Neural cell (in vitro differentiated cells): ENCODE measurements at regions not wholly inside any gene's neighbourhood (a gene's known extent, or its start where the extent isn't known, plus 50 kb on each side); places are given as distances from the start of the nearest gene placed in this dataset.

Experiments used
- EP300 ChIP-seq: fragments of 450-650 bp; conservative IDR thresholded peaks from 2 replicates; pipeline ENCODE4 v1.6.1; 2014; ENCODE audit warnings: antibody characterized with exemption, mild to moderate bottlenecking, moderate library complexity; ENCODE audit not compliant: poor library complexity, severe bottlenecking
- EZH2 ChIP-seq: fragments of 200-600, 300-800 bp; shearing (Covaris generic), sonication (generic); IDR thresholded peaks from 2 replicates; pipeline ENCODE4 v1.6.1; 2014; ENCODE audit warnings: antibody characterized with exemption, low read length, borderline replicate concordance, mild to moderate bottlenecking; ENCODE audit not compliant: insufficient read depth, poor library complexity, severe bottlenecking
- MXI1 ChIP-seq: fragments of 450-650 bp; conservative IDR thresholded peaks from 2 replicates; pipeline ENCODE4 v1.6.1; 2014; ENCODE audit warnings: antibody characterized with exemption, mild to moderate bottlenecking; ENCODE audit not compliant: poor library complexity, severe bottlenecking
- POLR2AphosphoS5 ChIP-seq: IDR thresholded peaks from 2 replicates; pipeline ENCODE4 v1.6.1; 2012
- RAD21 ChIP-seq: fragments of 450-650 bp; conservative IDR thresholded peaks from 2 replicates; pipeline ENCODE4 v1.6.1; 2014; ENCODE audit warnings: antibody characterized with exemption, mild to moderate bottlenecking, moderate library complexity
- TAF1 ChIP-seq: IDR thresholded peaks from 2 replicates; pipeline ENCODE4 v1.6.1; 2012; ENCODE audit warnings: low read depth
- TF ChIP-seq, protein P1 (sequence below): fragments of 450-650 bp; IDR thresholded peaks from 2 replicates; pipeline ENCODE4 v1.5.1; 2014; ENCODE audit warnings: antibody characterized with exemption, mild to moderate bottlenecking, moderate library complexity; ENCODE audit not compliant: poor library complexity, severe bottlenecking
- TF ChIP-seq, protein P2 (sequence below): IDR thresholded peaks from 2 replicates; pipeline ENCODE4 v1.6.1; 2012; ENCODE audit warnings: borderline replicate concordance

DNA sequence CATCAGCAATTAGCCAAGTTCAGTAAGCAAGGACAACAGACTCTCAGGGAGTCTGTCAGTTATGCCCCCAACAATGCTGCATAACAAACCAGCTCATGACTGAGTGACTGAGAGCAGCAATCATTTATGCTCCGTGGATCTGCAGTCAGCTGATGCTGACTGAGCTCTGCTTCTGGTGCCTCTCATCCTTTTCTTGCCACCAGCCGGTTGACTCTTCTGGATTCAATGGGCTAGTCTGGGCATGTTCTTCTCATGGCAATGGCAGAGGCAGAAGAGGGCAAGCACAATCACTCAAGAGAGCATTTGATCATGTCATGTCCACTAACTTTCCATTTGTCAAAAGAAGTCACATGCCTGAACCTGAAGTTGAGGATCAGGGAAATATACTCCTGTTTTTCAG, 157.0 kb upstream of the NTRK2 start:
- TF ChIP-seq, protein P1, sequence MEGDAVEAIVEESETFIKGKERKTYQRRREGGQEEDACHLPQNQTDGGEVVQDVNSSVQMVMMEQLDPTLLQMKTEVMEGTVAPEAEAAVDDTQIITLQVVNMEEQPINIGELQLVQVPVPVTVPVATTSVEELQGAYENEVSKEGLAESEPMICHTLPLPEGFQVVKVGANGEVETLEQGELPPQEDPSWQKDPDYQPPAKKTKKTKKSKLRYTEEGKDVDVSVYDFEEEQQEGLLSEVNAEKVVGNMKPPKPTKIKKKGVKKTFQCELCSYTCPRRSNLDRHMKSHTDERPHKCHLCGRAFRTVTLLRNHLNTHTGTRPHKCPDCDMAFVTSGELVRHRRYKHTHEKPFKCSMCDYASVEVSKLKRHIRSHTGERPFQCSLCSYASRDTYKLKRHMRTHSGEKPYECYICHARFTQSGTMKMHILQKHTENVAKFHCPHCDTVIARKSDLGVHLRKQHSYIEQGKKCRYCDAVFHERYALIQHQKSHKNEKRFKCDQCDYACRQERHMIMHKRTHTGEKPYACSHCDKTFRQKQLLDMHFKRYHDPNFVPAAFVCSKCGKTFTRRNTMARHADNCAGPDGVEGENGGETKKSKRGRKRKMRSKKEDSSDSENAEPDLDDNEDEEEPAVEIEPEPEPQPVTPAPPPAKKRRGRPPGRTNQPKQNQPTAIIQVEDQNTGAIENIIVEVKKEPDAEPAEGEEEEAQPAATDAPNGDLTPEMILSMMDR: no peak
- no peak for TF ChIP-seq EZH2
- TF ChIP-seq, protein P2, sequence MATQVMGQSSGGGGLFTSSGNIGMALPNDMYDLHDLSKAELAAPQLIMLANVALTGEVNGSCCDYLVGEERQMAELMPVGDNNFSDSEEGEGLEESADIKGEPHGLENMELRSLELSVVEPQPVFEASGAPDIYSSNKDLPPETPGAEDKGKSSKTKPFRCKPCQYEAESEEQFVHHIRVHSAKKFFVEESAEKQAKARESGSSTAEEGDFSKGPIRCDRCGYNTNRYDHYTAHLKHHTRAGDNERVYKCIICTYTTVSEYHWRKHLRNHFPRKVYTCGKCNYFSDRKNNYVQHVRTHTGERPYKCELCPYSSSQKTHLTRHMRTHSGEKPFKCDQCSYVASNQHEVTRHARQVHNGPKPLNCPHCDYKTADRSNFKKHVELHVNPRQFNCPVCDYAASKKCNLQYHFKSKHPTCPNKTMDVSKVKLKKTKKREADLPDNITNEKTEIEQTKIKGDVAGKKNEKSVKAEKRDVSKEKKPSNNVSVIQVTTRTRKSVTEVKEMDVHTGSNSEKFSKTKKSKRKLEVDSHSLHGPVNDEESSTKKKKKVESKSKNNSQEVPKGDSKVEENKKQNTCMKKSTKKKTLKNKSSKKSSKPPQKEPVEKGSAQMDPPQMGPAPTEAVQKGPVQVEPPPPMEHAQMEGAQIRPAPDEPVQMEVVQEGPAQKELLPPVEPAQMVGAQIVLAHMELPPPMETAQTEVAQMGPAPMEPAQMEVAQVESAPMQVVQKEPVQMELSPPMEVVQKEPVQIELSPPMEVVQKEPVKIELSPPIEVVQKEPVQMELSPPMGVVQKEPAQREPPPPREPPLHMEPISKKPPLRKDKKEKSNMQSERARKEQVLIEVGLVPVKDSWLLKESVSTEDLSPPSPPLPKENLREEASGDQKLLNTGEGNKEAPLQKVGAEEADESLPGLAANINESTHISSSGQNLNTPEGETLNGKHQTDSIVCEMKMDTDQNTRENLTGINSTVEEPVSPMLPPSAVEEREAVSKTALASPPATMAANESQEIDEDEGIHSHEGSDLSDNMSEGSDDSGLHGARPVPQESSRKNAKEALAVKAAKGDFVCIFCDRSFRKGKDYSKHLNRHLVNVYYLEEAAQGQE: no peak
- TF ChIP-seq POLR2AphosphoS5: no peak
- no peak for TF ChIP-seq EP300
- no peak for TF ChIP-seq TAF1
- TF ChIP-seq MXI1: no peak
- TF ChIP-seq RAD21: no peak
